HG03565 (cell line): ENCODE measurements at regions not wholly inside any gene's neighbourhood (a gene's known extent, or its start where the extent isn't known, plus 50 kb on each side); places are given as distances from the start of the nearest gene placed in this dataset.

Source experiments
- ATAC-seq: cut with Tn5 transposase; IDR thresholded peaks from one replicate; pipeline ENCODE4 v1.9.1; 2021; ENCODE audit warnings: mild to moderate bottlenecking, moderate library complexity; ENCODE audit not compliant: unreplicated experiment

DNA sequence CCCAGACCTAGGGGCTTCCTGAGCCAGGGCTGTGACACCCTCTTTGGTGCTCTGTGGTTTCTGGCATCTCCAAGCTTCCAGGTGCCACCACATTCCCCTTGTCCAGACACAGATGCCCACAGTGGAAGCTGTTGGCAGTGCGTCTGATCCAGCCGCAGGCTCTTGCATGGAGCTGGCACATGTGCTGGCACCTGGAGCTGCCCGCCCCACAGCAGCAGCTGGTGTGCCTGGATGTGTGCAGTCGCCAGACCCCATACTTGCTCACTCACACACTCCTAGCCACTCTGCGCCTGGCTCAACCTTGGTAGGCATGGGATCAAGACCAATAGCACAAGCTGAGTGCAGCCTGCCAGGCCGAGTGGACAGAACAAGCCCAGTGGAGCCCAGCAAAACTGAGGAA, 106.5 kb downstream of the LYZL1 start:
- ATAC-seq, result no peak

DNA sequence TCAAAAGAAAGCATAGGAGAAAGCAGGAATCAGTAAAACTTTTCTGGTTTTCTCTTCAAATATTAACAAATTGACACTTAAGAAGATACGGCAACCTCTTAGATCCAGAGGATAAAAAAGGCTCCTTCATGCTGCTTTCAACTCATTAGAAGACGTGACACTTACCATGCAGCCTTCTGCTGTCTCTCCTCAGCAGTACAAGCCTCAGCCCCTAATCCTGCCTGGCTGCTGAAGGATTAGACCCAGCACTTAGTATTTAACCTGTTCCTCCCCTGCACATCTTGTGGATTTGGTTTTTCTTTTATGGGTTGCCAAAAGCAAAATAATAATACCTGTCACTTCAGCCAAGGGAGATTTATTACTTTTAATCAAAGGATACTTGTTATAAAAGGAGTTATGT, 108.4 kb downstream of the LYZL1 start:
- ATAC-seq, result no peak

DNA sequence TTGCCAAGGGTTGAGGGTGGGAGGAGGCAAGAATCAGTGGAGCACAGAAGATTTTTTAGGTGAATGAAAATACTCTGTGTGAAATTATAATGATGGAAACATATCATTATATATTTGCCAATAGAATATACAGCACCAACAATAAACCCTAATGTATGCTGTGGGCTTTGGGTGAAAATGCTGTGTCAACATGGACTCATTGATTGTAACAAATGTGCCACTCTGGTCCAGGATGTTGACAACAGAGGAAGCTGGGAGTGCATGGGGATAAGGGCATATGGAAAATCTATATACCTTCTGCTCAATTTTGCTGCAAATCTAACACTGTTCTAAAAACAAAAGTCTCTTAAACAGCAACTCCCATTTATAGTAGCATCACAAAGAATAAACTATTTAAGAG, 114.3 kb downstream of the LYZL1 start:
- no peak for ATAC-seq

DNA sequence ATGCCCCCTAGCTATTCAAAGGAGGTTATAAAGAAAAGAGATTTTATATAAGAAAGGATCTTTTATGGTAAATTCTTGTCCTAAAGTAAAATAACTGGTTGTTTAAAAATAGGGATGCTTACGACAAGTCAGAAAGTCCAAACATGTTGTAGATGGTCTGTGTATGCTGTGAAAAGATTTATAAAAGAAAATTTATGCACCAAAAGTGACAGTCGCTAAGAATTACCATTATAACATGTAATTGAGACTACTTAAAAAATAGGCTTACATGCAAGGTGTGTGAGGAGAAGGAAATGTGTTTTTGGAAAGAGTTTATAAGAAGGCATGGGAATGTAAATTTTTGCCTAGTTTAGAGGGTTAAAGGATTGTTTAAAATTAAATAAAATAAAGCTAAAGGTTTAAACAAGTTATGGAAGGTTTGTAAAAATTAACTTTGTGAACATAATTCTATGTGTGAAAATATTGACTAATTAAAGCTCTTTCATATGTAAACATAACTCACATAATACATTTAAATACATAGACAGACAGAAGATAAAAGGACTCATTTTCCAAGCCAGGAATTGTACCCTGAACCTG, 118.5 kb downstream of the LYZL1 start:
- no peak for ATAC-seq
